H1 (cell line): ENCODE measurements at regions not wholly inside any gene's neighbourhood (a gene's known extent, or its start where the extent isn't known, plus 50 kb on each side); places are given as distances from the start of the nearest gene placed in this dataset.

Experiments used
- CTCF ChIA-PET: fragments of 300-600 bp; sonication (Branson Sonifier 250); formaldehyde crosslinking; loops from one replicate; lab custom pipeline; 2021; ENCODE audit not compliant: partially characterized antibody; lab: Charles Lee
- POLR2A ChIA-PET: fragments of 300-600 bp; sonication (Branson Sonifier 250); formaldehyde crosslinking; loops from one replicate; lab custom pipeline; 2021; ENCODE audit warnings: inconsistent platforms; ENCODE audit not compliant: partially characterized antibody; lab: Charles Lee
- DNase-seq, 2 experiments: peaks; one replicate each; pipeline versions ENCODE4 v3.0.0 to v3.0.0-alpha.2; 2010 to 2022; ENCODE audit warnings: low spot score in 2 of 2, low read depth in 1 of 2, mixed read lengths in 1 of 2
- FAIRE-seq: peaks from 2 replicates; lab custom pipeline; 2011; peaks lifted over from hg19 to GRCh38; lab: Jason Lieb, UNC
- H2AFZ ChIP-seq: 2 replicates; pipeline ENCODE4 v1.8.1; 2012; ENCODE audit warnings: low read length, inconsistent platforms
- H2AK5ac ChIP-seq: 2 replicates; pipeline ENCODE4 v1.6.1; 2013; ENCODE audit warnings: low read depth, low read length
- H2BK120ac ChIP-seq: replicated peaks from 2 replicates; pipeline ENCODE3; 2013; ENCODE audit warnings: low read depth, low read length, inconsistent platforms
- H2BK12ac ChIP-seq: 2 replicates; pipeline ENCODE4 v1.6.1; 2013; ENCODE audit warnings: low read depth, low read length
- H2BK15ac ChIP-seq: 2 replicates; pipeline ENCODE4 v1.6.1; 2013; ENCODE audit warnings: low read length
- H2BK20ac ChIP-seq: 2 replicates; pipeline ENCODE4 v1.6.1; 2013; ENCODE audit warnings: low read length
- H2BK5ac ChIP-seq: 2 replicates; pipeline ENCODE4 v1.6.1; 2013; ENCODE audit warnings: low read depth, low read length
- H3K14ac ChIP-seq: 2 replicates; pipeline ENCODE4 v1.6.1; 2013; ENCODE audit warnings: inconsistent platforms; ENCODE audit not compliant: insufficient read length
- H3K18ac ChIP-seq: 2 replicates; pipeline ENCODE4 v1.6.1; 2013; ENCODE audit warnings: low read length; ENCODE audit errors: extremely low read depth
- H3K23ac ChIP-seq: 2 replicates; pipeline ENCODE4 v1.6.1; 2013; ENCODE audit warnings: inconsistent platforms; ENCODE audit not compliant: insufficient read length
- H3K23me2 ChIP-seq: 2 replicates; pipeline ENCODE4 v1.6.1; 2013; ENCODE audit warnings: low read depth, low read length
- H3K27ac ChIP-seq: 2 replicates; pipeline ENCODE4 v1.6.1; 2011; ENCODE audit warnings: low read depth, low read length, inconsistent platforms
- H3K27me3 ChIP-seq, 4 experiments: replicated peaks in 1 of 4; 1 replicate in 1 of 4; 2 replicates in 3 of 4; pipeline versions ENCODE4 v1.6.1 to v1.8.1; 2011 to 2013; ENCODE audit warnings: low read length in 3 of 4, mild to moderate bottlenecking in 3 of 4, inconsistent platforms in 2 of 4, mixed read lengths in 2 of 4, moderate library complexity in 1 of 4; ENCODE audit not compliant: control insufficient read depth in 3 of 4, insufficient read depth in 3 of 4; ENCODE audit errors: extremely low read depth in 1 of 4
- H3K36me3 ChIP-seq, 4 experiments: 2 replicates each; pipeline versions ENCODE4 v1.6.1 to v1.8.1; 2011 to 2013; ENCODE audit warnings: mild to moderate bottlenecking in 4 of 4, low read length in 3 of 4, moderate library complexity in 2 of 4, control low read depth in 1 of 4, inconsistent platforms in 1 of 4; ENCODE audit not compliant: insufficient read depth in 4 of 4, control insufficient read depth in 2 of 4
- H3K4ac ChIP-seq: replicated peaks from 2 replicates; pipeline ENCODE3; 2013; ENCODE audit warnings: low read length, low read depth, mixed read lengths, inconsistent platforms; ENCODE audit not compliant: insufficient read length
- H3K4me1 ChIP-seq, 4 experiments: replicated peaks in 1 of 4; 1 replicate in 1 of 4; 2 replicates in 3 of 4; pipeline versions ENCODE4 v1.6.1 to v1.8.1; 2011 to 2013; ENCODE audit warnings: low read length in 3 of 4, inconsistent platforms in 2 of 4, mixed read lengths in 1 of 4; ENCODE audit not compliant: insufficient read depth in 4 of 4, control insufficient read depth in 3 of 4
- H3K4me2 ChIP-seq, 2 experiments: 2 replicates each; pipeline versions ENCODE4 v1.6.1 to v1.8.1; 2011 to 2013; ENCODE audit warnings: low read depth in 2 of 2, low read length in 2 of 2, control low read depth in 1 of 2, inconsistent platforms in 1 of 2, mild to moderate bottlenecking in 1 of 2; ENCODE audit not compliant: insufficient read depth in 1 of 2
- H3K4me3 ChIP-seq, 4 experiments: fragments of 200-600, 300-600 bp in 1 of 4; sonication (generic), shearing (Covaris generic), sonication (Bioruptor Twin) in 1 of 4; 2 replicates each; pipeline versions ENCODE4 v1.5.1 to v1.8.1; 2011 to 2016; ENCODE audit warnings: low read length in 4 of 4, low read depth in 3 of 4, control low read depth in 2 of 4, inconsistent platforms in 2 of 4, mild to moderate bottlenecking in 2 of 4, mixed read lengths in 1 of 4, moderate library complexity in 1 of 4; ENCODE audit not compliant: insufficient read depth in 2 of 4; ENCODE audit errors: extremely low read depth in 1 of 4
- H3K56ac ChIP-seq: replicated peaks from 2 replicates; pipeline ENCODE3; 2013; ENCODE audit warnings: low read depth, mild to moderate bottlenecking, mixed read lengths, low read length, inconsistent platforms; ENCODE audit not compliant: insufficient read length
- H3K79me1 ChIP-seq: 2 replicates; pipeline ENCODE4 v1.6.1; 2013; ENCODE audit warnings: low read depth, low read length, control low read depth
- H3K79me2 ChIP-seq, 2 experiments: 2 replicates each; pipeline versions ENCODE4 v1.6.1 to v1.8.1; 2012 to 2013; ENCODE audit warnings: low read length in 2 of 2, mild to moderate bottlenecking in 2 of 2, inconsistent platforms in 1 of 2; ENCODE audit not compliant: insufficient read depth in 2 of 2, control insufficient read depth in 1 of 2
- H3K9ac ChIP-seq, 4 experiments: replicated peaks in 1 of 4; 1 replicate in 1 of 4; 2 replicates in 3 of 4; pipeline versions ENCODE4 v1.6.1 to v1.8.1; 2011 to 2013; ENCODE audit warnings: low read depth in 3 of 4, low read length in 3 of 4, control low read depth in 2 of 4, mild to moderate bottlenecking in 2 of 4, moderate library complexity in 2 of 4, inconsistent platforms in 1 of 4; ENCODE audit errors: extremely low read depth in 1 of 4
- H3K9me3 ChIP-seq, 2 experiments: 2 replicates each; pipeline versions ENCODE4 v1.6.1 to v1.8.1; 2012 to 2013; ENCODE audit warnings: mild to moderate bottlenecking in 2 of 2, moderate library complexity in 2 of 2, control low read depth in 1 of 2, inconsistent platforms in 1 of 2, low read depth in 1 of 2, low read length in 1 of 2, mixed read lengths in 1 of 2; ENCODE audit not compliant: insufficient read depth in 2 of 2
- H4K20me1 ChIP-seq, 2 experiments: replicated peaks in 1 of 2; 2 replicates each; pipeline versions ENCODE3 to v1.8.1; 2011 to 2013; ENCODE audit warnings: inconsistent platforms in 2 of 2, low read length in 2 of 2, mild to moderate bottlenecking in 1 of 2; ENCODE audit not compliant: insufficient read depth in 2 of 2, control insufficient read depth in 1 of 2
- H4K5ac ChIP-seq: 2 replicates; pipeline ENCODE4 v1.6.1; 2013; ENCODE audit warnings: low read length, low read depth, mixed read lengths, inconsistent platforms; ENCODE audit not compliant: insufficient read length
- H4K8ac ChIP-seq: 2 replicates; pipeline ENCODE4 v1.8.0; 2013; ENCODE audit warnings: mild to moderate bottlenecking, moderate library complexity, low read length, inconsistent platforms; ENCODE audit not compliant: insufficient read depth; ENCODE audit errors: extremely low read depth
- H4K91ac ChIP-seq: replicated peaks from 2 replicates; pipeline ENCODE3; 2013; ENCODE audit warnings: low read length, mixed read lengths, inconsistent platforms; ENCODE audit not compliant: insufficient read length
- ATF3 ChIP-seq: IDR thresholded peaks from 2 replicates; pipeline ENCODE4 v1.6.1; 2011; ENCODE audit warnings: low read depth, mild to moderate bottlenecking, low read length; ENCODE audit not compliant: insufficient read depth
- BACH1 ChIP-seq: IDR thresholded peaks from 2 replicates; pipeline ENCODE4 v1.6.1; 2012; ENCODE audit warnings: low read length, improper control_type of control experiment
- BCL11A ChIP-seq, 2 experiments: IDR thresholded peaks; one replicate each; pipeline ENCODE4 v1.6.1; 2011; ENCODE audit warnings: low read depth in 2 of 2, low read length in 2 of 2, mild to moderate bottlenecking in 2 of 2
- CBX8 ChIP-seq: fragments of 300-800, 300-1000 bp; sonication (generic); IDR thresholded peaks from 2 replicates; pipeline ENCODE4 v1.7.1; 2016; ENCODE audit warnings: low read depth, low read length, borderline replicate concordance
- CHD2 ChIP-seq: IDR thresholded peaks from 2 replicates; pipeline ENCODE4 v1.6.1; 2012; ENCODE audit warnings: low read length, improper control_type of control experiment
- CREB1 ChIP-seq: IDR thresholded peaks from 2 replicates; pipeline ENCODE4 v1.6.1; 2012; ENCODE audit warnings: inconsistent platforms
- CTCF ChIP-seq, 3 experiments: IDR thresholded peaks; 1 replicate in 2 of 3; 2 replicates in 1 of 3; pipeline versions ENCODE4 v1.5.1 to v1.6.1; 2011; ENCODE audit warnings: low read length in 3 of 3, mild to moderate bottlenecking in 3 of 3, inconsistent platforms in 2 of 3, low read depth in 1 of 3, moderate library complexity in 1 of 3; ENCODE audit not compliant: insufficient read depth in 1 of 3; ENCODE audit errors: control extremely low read depth in 1 of 3
- HDAC6 ChIP-seq: IDR thresholded peaks from one replicate; pipeline ENCODE4 v1.7.1; 2012; ENCODE audit warnings: low read depth, mild to moderate bottlenecking, inconsistent platforms, low read length, moderate library complexity
- KDM4A ChIP-seq: IDR thresholded peaks from one replicate; pipeline ENCODE4 v1.7.1; 2012; ENCODE audit warnings: low read depth, mild to moderate bottlenecking, moderate library complexity, low read length, inconsistent platforms; ENCODE audit not compliant: severe bottlenecking
- NRF1 ChIP-seq: IDR thresholded peaks from 2 replicates; pipeline ENCODE4 v1.6.1; 2011; ENCODE audit warnings: mild to moderate bottlenecking, low read depth, low read length, improper control_type of control experiment
- TBP ChIP-seq: IDR thresholded peaks from 2 replicates; pipeline ENCODE4 v1.6.1; 2011; ENCODE audit warnings: low read depth, low read length, improper control_type of control experiment
- YY1 ChIP-seq: IDR thresholded peaks from 2 replicates; pipeline ENCODE4 v1.6.1; 2011; ENCODE audit warnings: low read depth, mild to moderate bottlenecking, low read length
- WGBS, 2 experiments: shearing (Covaris generic) in 1 of 2; methylation state at CpG; one replicate each; pipeline versions ENCODE4 v1.1.6 to v1.1.7; 2013 to 2015; ENCODE audit warnings: low lambda C conversion rate in 2 of 2, mixed read lengths in 2 of 2, inconsistent platforms in 1 of 2, low coverage in 1 of 2, missing lambda C conversion rate in 1 of 2; ENCODE audit not compliant: insufficient replicate concordance in 2 of 2, insufficient coverage in 1 of 2, insufficient read length in 1 of 2; ENCODE audit errors: extremely low coverage in 1 of 2, missing lambda C conversion rate in 1 of 2; 5-methylcytosine and 5-hydroxymethylcytosine counted together

GRCh38 chr5:112475747-112476365 lies 56.8 kb upstream of the EPB41L4A start:
- Histone ChIP-seq H3K4me2 (no peak overlapping the region), H4K20me1 (no peaks in the 10 kb centered on the region), H3K18ac (no peak overlapping the region), H3K27ac (no peak overlapping the region), H4K8ac (no peak overlapping the region), H3K23ac (no peak overlapping the region), H2BK120ac (no peak overlapping the region), H2AK5ac (no peak overlapping the region), H3K14ac (no peak overlapping the region), H3K36me3 (no peaks in the 10 kb centered on the region), H2BK20ac (no peak overlapping the region), H4K5ac (no peak overlapping the region), H3K4ac (no peak overlapping the region), H3K4me1 (no peaks in the 10 kb centered on the region), H3K56ac (no peak overlapping the region), H2AFZ (no peak overlapping the region), H2BK12ac (no peak overlapping the region), H2BK15ac (no peak overlapping the region), H3K79me2 (no peaks in the 10 kb centered on the region), H3K23me2 (no peaks in the 10 kb centered on the region; the same call in 1 of the 2 replicates), H3K4me3 (no peak overlapping the region), H2BK5ac (no peak overlapping the region), H3K9ac (no peak overlapping the region), H4K91ac (no peak overlapping the region), H3K79me1 (no peaks in the 10 kb centered on the region), H3K27me3 (no peaks in the 10 kb centered on the region), H3K9me3 (no peaks in the 10 kb centered on the region)
- ChIA-PET POLR2A (no interaction called here), CTCF (interaction anchor here (1.6 to 7.0 kb wide), 3 partner anchors 9 to 18 kb away, joined by 5 to 49 read pairs (median 7); no protein-coding TSS in a partner anchor)
- no peak for FAIRE-seq
- no peak for DNase-seq
- WGBS, 2 experiments: 90% methylated on average over 3 of the region's 3 CpGs; no CpG with 5 or more reads in 1 of the 2 experiments
- TF ChIP-seq KDM4A (no peak), CBX8 (no peak), NRF1 (no peak), TBP (no peak), CTCF (IDR thresholded peaks at IDR 0.05; ENCODE audit: control extremely low read depth in 1 of 3, insufficient read depth in 1 of 3, low read depth in 1 of 3, low read length in 3 of 3) (no peak), HDAC6 (no peak), BCL11A (IDR thresholded peaks at IDR 0.05; ENCODE audit: low read depth in 2 of 2, low read length in 2 of 2) (no peak), BACH1 (no peak), YY1 (no peak), CREB1 (no peak), ATF3 (no peak), CHD2 (no peak)
